ENCODE measurements at regions not wholly inside any gene's neighbourhood (a gene's known extent, or its start where the extent isn't known, plus 50 kb on each side); places are given as distances from the start of the nearest gene placed in this dataset.
"Not testable (repeated sequence)": the region's sequence is repeated elsewhere in the genome, so short reads cannot be mapped to it uniquely, and the experiment has no call there.

- H3K4me1 ChIP-seq; intact Hi-C loops (cut with DNase I); H3K36me3 ChIP-seq: not testable (repeated sequence)
Observed at GRCh38 chr7:97234494-97234893, 117.0 kb downstream of the SDHAF3 start.

DNA sequence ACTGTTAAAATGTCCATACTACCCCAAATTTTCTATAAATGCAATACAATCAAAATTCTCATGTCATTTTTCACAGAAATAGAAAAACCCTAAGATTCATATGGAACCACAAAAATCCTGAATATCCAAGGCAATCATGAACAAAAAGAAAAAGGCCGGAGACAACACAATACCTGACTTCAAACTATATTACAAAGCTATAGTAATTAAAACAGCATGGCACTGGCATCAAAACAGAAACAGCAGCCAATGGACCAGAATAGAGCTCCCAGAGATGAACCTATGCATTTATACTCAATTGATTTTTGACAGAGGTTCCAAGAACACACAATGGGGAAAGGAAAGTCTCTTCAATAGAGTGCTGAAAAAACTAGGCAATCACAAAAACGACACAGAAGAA lies 128.8 kb downstream of the SDHAF3 start:
- Histone ChIP-seq H3K27ac (no peak overlapping the region), H3K27me3 (no peaks in the 10 kb centered on the region), H3K9me3 (peaks cover 0 to 8% (median 0%) of the 10 kb centered on the region in 4 donors), H3K4me1 (no peaks in the 10 kb centered on the region), H3K36me3 (no peaks in the 10 kb centered on the region), H3K4me3 (no peak overlapping the region)
- 68 to 93% methylated on average over 2 of the region's 2 CpGs for WGBS, 2 donors
- TF ChIP-seq POLR2AphosphoS5 (IDR thresholded peaks at IDR 0.05) (no peak), CTCF (IDR thresholded peaks at IDR 0.05) (no peak), POLR2A (IDR thresholded peaks at IDR 0.05) (no peak), EP300 (IDR thresholded peaks at IDR 0.05) (no peak)
- intact Hi-C loops (cut with DNase I): no loop called here
- no peak for DNase-seq

More at GRCh38 chr7:97234494-97234893, 117.0 kb downstream of the SDHAF3 start:
- H3K9me3 ChIP-seq: peaks cover 0 to 17% (median 3%) of the 10 kb centered on the region in 4 donors
- 67 to 83% methylated on average over 7 of the region's 7 CpGs for WGBS, 2 donors
- DNase-seq, H3K4me3 ChIP-seq, H3K27me3 ChIP-seq, H3K27ac ChIP-seq: not testable (repeated sequence)

DNA sequence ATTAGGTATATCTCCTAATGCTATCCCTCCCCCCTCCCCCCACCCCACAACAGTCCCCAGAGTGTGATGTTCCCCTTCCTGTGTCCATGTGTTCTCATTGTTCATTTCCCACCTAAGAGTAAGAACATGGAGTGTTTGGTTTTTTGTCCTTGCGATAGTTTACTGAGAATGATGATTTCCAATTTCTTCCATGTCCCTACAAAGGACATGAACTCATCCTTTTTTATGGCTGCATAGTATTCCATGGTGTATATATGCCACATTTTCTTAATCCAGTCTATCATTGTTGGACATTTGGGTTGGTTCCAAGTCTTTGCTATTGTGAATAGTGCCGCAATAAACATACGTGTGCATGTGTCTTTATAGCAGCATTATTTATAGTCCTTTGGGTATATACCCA lies 140.7 kb downstream of the SDHAF3 start:
- H3K4me3 ChIP-seq; intact Hi-C loops (cut with DNase I); H3K36me3 ChIP-seq; H3K27me3 ChIP-seq; H3K9me3 ChIP-seq; H3K4me1 ChIP-seq; DNase-seq; H3K27ac ChIP-seq: not testable (repeated sequence)
- WGBS, 2 donors: 100% methylated on average over 1 of the region's 3 CpGs

- TF ChIP-seq CTCF (IDR thresholded peaks at IDR 0.05) (no peak), POLR2A (IDR thresholded peaks at IDR 0.05) (no peak), EP300 (IDR thresholded peaks at IDR 0.05) (no peak), POLR2AphosphoS5 (IDR thresholded peaks at IDR 0.05) (no peak)
- H3K36me3 ChIP-seq: no peaks in the 10 kb centered on the region
- no peaks in the 10 kb centered on the region for H3K4me1 ChIP-seq
- intact Hi-C loops (cut with DNase I): no loop called here
- no peak overlapping the region for H3K4me3 ChIP-seq
- H3K9me3 ChIP-seq: no peaks in the 10 kb centered on the region
- H3K27ac ChIP-seq: no peak overlapping the region
- no peaks in the 10 kb centered on the region for H3K27me3 ChIP-seq
- no peak for DNase-seq
Observed at GRCh38 chr7:97269741-97270140, 152.2 kb downstream of the SDHAF3 start.

- Histone ChIP-seq H3K27ac (no peak overlapping the region), H3K9me3 (no peaks in the 10 kb centered on the region), H3K4me1 (no peaks in the 10 kb centered on the region), H3K27me3 (no peaks in the 10 kb centered on the region), H3K36me3 (no peaks in the 10 kb centered on the region), H3K4me3 (no peak overlapping the region)
- 84 to 92% methylated on average over 1 of the region's 1 CpG for WGBS, 2 donors
- intact Hi-C loops (cut with DNase I): no loop called here
- DNase-seq: no peak
- TF ChIP-seq CTCF (IDR thresholded peaks at IDR 0.05) (no peak), POLR2A (IDR thresholded peaks at IDR 0.05) (no peak), POLR2AphosphoS5 (IDR thresholded peaks at IDR 0.05) (no peak), EP300 (IDR thresholded peaks at IDR 0.05) (no peak)
Observed at GRCh38 chr7:97270280-97270679, 152.8 kb downstream of the SDHAF3 start.

GRCh38 chr7:97271619-97272018 lies 154.1 kb downstream of the SDHAF3 start:
- 26 to 73% methylated on average over 4 of the region's 4 CpGs for WGBS, 2 donors
- DNase-seq: no peak
- Histone ChIP-seq H3K36me3 (no peaks in the 10 kb centered on the region), H3K9me3 (no peaks in the 10 kb centered on the region), H3K27ac (no peak overlapping the region), H3K27me3 (no peaks in the 10 kb centered on the region), H3K4me1 (no peaks in the 10 kb centered on the region), H3K4me3 (no peak overlapping the region)
- intact Hi-C loops (cut with DNase I): no loop called here
- TF ChIP-seq POLR2AphosphoS5 (IDR thresholded peaks at IDR 0.05): no peak
- TF ChIP-seq CTCF (IDR thresholded peaks at IDR 0.05): no peak
- no peak for TF ChIP-seq POLR2A (IDR thresholded peaks at IDR 0.05)
- TF ChIP-seq EP300 (IDR thresholded peaks at IDR 0.05): no peak

All from sigmoid colon (tissue), 6 donors.